GM12878 (cell line): ENCODE measurements at regions not wholly inside any gene's neighbourhood (a gene's known extent, or its start where the extent isn't known, plus 50 kb on each side); places are given as distances from the start of the nearest gene placed in this dataset.

Experiments used
- ATAC-seq: fragments of 200-7000 bp; cut with Tn5 transposase; 3 replicates; pipeline ENCODE4 v1.9.1; 2020; ENCODE audit warnings: mild to moderate bottlenecking, moderate library complexity
- BruUV-seq: library from RNA; stranded (reverse); fragments of 400-500 nt; replicated peaks from 2 replicates; lab custom pipeline; 2021; lab: Mats Ljungman, UMichigan
- CTCF ChIA-PET: fragments of 300-600 bp; sonication (Branson Sonifier 250); formaldehyde crosslinking; extraction: SDS; loops from one replicate; lab custom pipeline; 2021; ENCODE audit warnings: inconsistent platforms; lab: Yijun Ruan, JAX
- POLR2A ChIA-PET: fragments of 350-600 bp; formaldehyde crosslinking; extraction: SDS; loops from one replicate; lab custom pipeline; 2021; ENCODE audit warnings: inconsistent platforms; lab: Charles Lee
- RAD21 ChIA-PET: fragments of 300-600 bp; sonication (Branson Sonifier 250); formaldehyde crosslinking; loops from one replicate; lab custom pipeline; 2023; ENCODE audit warnings: antibody characterized with exemption; ENCODE audit not compliant: unreplicated experiment; lab: Charles Lee
- SMC1A ChIA-PET: fragments of 300-600 bp; sonication (Branson Sonifier 250); formaldehyde crosslinking; loops from one replicate; lab custom pipeline; 2023; ENCODE audit not compliant: unreplicated experiment, uncharacterized antibody; lab: Charles Lee
- DNase-seq: peaks from one replicate; pipeline ENCODE4 v3.0.0-alpha.2; 2011; ENCODE audit warnings: low read depth, low spot score
- FAIRE-seq: peaks from 3 replicates; lab custom pipeline; 2011; peaks lifted over from hg19 to GRCh38; lab: Jason Lieb, UNC
- H2AFZ ChIP-seq: 2 replicates; pipeline ENCODE4 v1.6.0; 2011; ENCODE audit warnings: low read depth, low read length, control low read depth; ENCODE audit not compliant: control insufficient read depth
- H3K27ac ChIP-seq: 2 replicates; pipeline ENCODE4 v1.5.1; 2011; ENCODE audit warnings: control low read depth; ENCODE audit not compliant: control insufficient read depth, insufficient read depth
- H3K27me3 ChIP-seq, 2 experiments: replicated peaks in 1 of 2; 2 replicates each; pipeline versions ENCODE4 v1.6.0 to v1.6.1; 2011; ENCODE audit warnings: low read length in 1 of 2; ENCODE audit not compliant: control insufficient read depth in 2 of 2, insufficient read depth in 2 of 2
- H3K36me3 ChIP-seq, 2 experiments: 2 replicates each; pipeline ENCODE4 v1.5.1; 2011; ENCODE audit warnings: low read length in 1 of 2; ENCODE audit not compliant: control insufficient read depth in 2 of 2, insufficient read depth in 2 of 2
- H3K4me1 ChIP-seq: 2 replicates; pipeline ENCODE4 v1.6.1; 2011; ENCODE audit warnings: mild to moderate bottlenecking, low read length, moderate library complexity, mixed read lengths; ENCODE audit not compliant: control insufficient read depth, insufficient read depth
- H3K4me2 ChIP-seq: 2 replicates; pipeline ENCODE4 v1.6.0; 2011; ENCODE audit warnings: control low read depth; ENCODE audit not compliant: control insufficient read depth, insufficient read depth
- H3K4me3 ChIP-seq: fragments of 200-600 bp; sonication (generic); 2 replicates; pipeline ENCODE4 v1.5.1; 2016
- H3K79me2 ChIP-seq: 2 replicates; pipeline ENCODE4 v1.6.0; 2011; ENCODE audit warnings: low read length; ENCODE audit not compliant: control insufficient read depth, insufficient read depth
- H3K9ac ChIP-seq: 2 replicates; pipeline ENCODE4 v1.8.0; 2011; ENCODE audit warnings: low read length, control low read depth, mixed read lengths; ENCODE audit not compliant: control insufficient read depth, insufficient read depth
- H3K9me3 ChIP-seq: replicated peaks from 3 replicates; pipeline ENCODE4 v1.5.1; 2011; ENCODE audit warnings: mild to moderate bottlenecking, low read length; ENCODE audit not compliant: control insufficient read depth, insufficient read depth
- H4K20me1 ChIP-seq: 2 replicates; pipeline ENCODE4 v1.6.0; 2011; ENCODE audit not compliant: control insufficient read depth, insufficient read depth
- FOXM1 ChIP-seq: IDR thresholded peaks from 2 replicates; pipeline ENCODE4 v1.6.1; 2012; ENCODE audit warnings: low read depth, mild to moderate bottlenecking, inconsistent platforms, low read length, moderate library complexity
- GATAD2B ChIP-seq: fragments of 450-650 bp; conservative IDR thresholded peaks from 2 replicates; pipeline ENCODE4 v1.6.1; 2017; ENCODE audit warnings: low read depth, mild to moderate bottlenecking, moderate library complexity
- HCFC1 ChIP-seq: fragments of 150-350 bp; IDR thresholded peaks from 2 replicates; pipeline ENCODE4 v1.6.1; 2014; ENCODE audit warnings: low read length
- IKZF2 ChIP-seq, 2 experiments: fragments of 450-650 bp; IDR thresholded peaks; 2 replicates each; pipeline ENCODE4 v1.6.1; 2017; ENCODE audit warnings: mild to moderate bottlenecking in 2 of 2, moderate library complexity in 2 of 2
- LARP7 ChIP-seq: fragments of 450-650 bp; IDR thresholded peaks from 2 replicates; pipeline ENCODE4 v1.6.1; 2017; ENCODE audit warnings: mild to moderate bottlenecking
- POU2F2 ChIP-seq: IDR thresholded peaks from 3 replicates; pipeline ENCODE4 v1.6.1; 2011; ENCODE audit warnings: low read depth, mild to moderate bottlenecking, low read length, borderline replicate concordance
- RBBP5 ChIP-seq: fragments of 200-600 bp; sonication (generic); conservative IDR thresholded peaks from 2 replicates; pipeline ENCODE4 v1.6.1; 2016
- RUNX3 ChIP-seq: IDR thresholded peaks from 2 replicates; pipeline ENCODE4 v1.6.1; 2012; ENCODE audit warnings: low read length, inconsistent platforms
- SIN3A ChIP-seq: IDR thresholded peaks from 2 replicates; pipeline ENCODE4 v1.6.1; 2012; ENCODE audit warnings: low read depth, low read length, improper control_type of control experiment
- SIX5 ChIP-seq: IDR thresholded peaks from 2 replicates; pipeline ENCODE4 v1.6.1; 2011; ENCODE audit warnings: mild to moderate bottlenecking, low read depth, low read length, moderate library complexity; ENCODE audit not compliant: severe bottlenecking
- STAT1 ChIP-seq: fragments of 450-650 bp; conservative IDR thresholded peaks from 2 replicates; pipeline ENCODE4 v1.6.1; 2014; ENCODE audit warnings: antibody characterized with exemption, mild to moderate bottlenecking
- STAT3 ChIP-seq: IDR thresholded peaks from 2 replicates; pipeline ENCODE4 v1.6.1; 2011; ENCODE audit warnings: low read depth, low read length, improper control_type of control experiment
- TCF12 ChIP-seq: IDR thresholded peaks from 2 replicates; pipeline ENCODE4 v1.6.1; 2011; ENCODE audit warnings: low read depth, mild to moderate bottlenecking, low read length
- TCF7 ChIP-seq: IDR thresholded peaks from 2 replicates; pipeline ENCODE4 v1.6.1; 2014; ENCODE audit warnings: antibody characterized with exemption, borderline replicate concordance
- YBX1 ChIP-seq: fragments of 450-650 bp; IDR thresholded peaks from 2 replicates; pipeline ENCODE4 v1.6.1; 2016; ENCODE audit warnings: antibody characterized with exemption
- ZBTB40 ChIP-seq: fragments of 450-650 bp; IDR thresholded peaks from 2 replicates; pipeline ENCODE4 v1.6.1; 2016; ENCODE audit warnings: mild to moderate bottlenecking, moderate library complexity, borderline replicate concordance
- ZNF217 ChIP-seq: fragments of 450-650 bp; IDR thresholded peaks from 2 replicates; pipeline ENCODE4 v1.6.1; 2017; ENCODE audit warnings: antibody characterized with exemption, mild to moderate bottlenecking
- WGBS: methylation state at CpG from one replicate; pipeline ENCODE4 v1.1.6; 2016; ENCODE audit warnings: low lambda C conversion rate; ENCODE audit not compliant: insufficient replicate concordance, insufficient coverage; ENCODE audit errors: missing lambda C conversion rate; 5-methylcytosine and 5-hydroxymethylcytosine counted together
- in situ Hi-C: fragments of 300-500 bp; cut with MboI; formaldehyde crosslinking; loops from 9 replicates; pipeline ENCODE4 v1.14.3; 2018; ENCODE audit warnings: mixed read lengths
- intact Hi-C: fragments of 100-400 bp; cut with micrococcal nuclease; formaldehyde crosslinking; loops from one replicate; pipeline ENCODE4 v1.14.2; 2022; ENCODE audit not compliant: unreplicated experiment

GRCh38 chr3:118497274-118497673 lies 537.4 kb downstream of the IGSF11 start:
- H3K27ac ChIP-seq = no peak overlapping the region
- SMC1A ChIA-PET = interaction anchor here (0.7 kb wide), 1 partner anchor 14 kb away, joined by 3 read pairs; no protein-coding TSS in a partner anchor
- TF ChIP-seq YBX1 = no peak
- TF ChIP-seq POU2F2 = no peak
- TF ChIP-seq ZNF217 = no peak
- TF ChIP-seq GATAD2B = no peak
- no peak for TF ChIP-seq IKZF2 (IDR thresholded peaks at IDR 0.05)
- TF ChIP-seq STAT1 = no peak
- TF ChIP-seq STAT3 = no peak
- TF ChIP-seq TCF12 = no peak
- no peak for TF ChIP-seq HCFC1
- TF ChIP-seq RBBP5 = no peak
- TF ChIP-seq SIN3A = no peak
- no peak for TF ChIP-seq SIX5
- TF ChIP-seq RUNX3 = no peak
- no peak for TF ChIP-seq ZBTB40
- no peak for TF ChIP-seq FOXM1
- no peak for TF ChIP-seq TCF7
- no peak for TF ChIP-seq LARP7
- CTCF ChIA-PET = no interaction called here
- no peak for DNase-seq
- ATAC-seq = no peak
- intact Hi-C loops (no loop called here), in situ Hi-C loops (no loop called here)
- no peak overlapping the region for H3K4me2 ChIP-seq
- no peak overlapping the region for H2AFZ ChIP-seq
- no peak for FAIRE-seq
- no peak overlapping the region for H3K9ac ChIP-seq
- no peaks in the 10 kb centered on the region for H3K27me3 ChIP-seq
- no peaks in the 10 kb centered on the region for H3K9me3 ChIP-seq
- POLR2A ChIA-PET = no interaction called here
- BruUV-seq = no TSS peak
- H3K79me2 ChIP-seq = no peaks in the 10 kb centered on the region
- WGBS = 60% methylated on average over 3 of the region's 3 CpGs
- H3K4me1 ChIP-seq = no peaks in the 10 kb centered on the region
- H3K36me3 ChIP-seq = no peaks in the 10 kb centered on the region
- no peaks in the 10 kb centered on the region for H4K20me1 ChIP-seq
- H3K4me3 ChIP-seq = no peak overlapping the region
- RAD21 ChIA-PET = no interaction called here
